Fibroblast of peridontal ligament (primary cell): ENCODE measurements at regions not wholly inside any gene's neighbourhood (a gene's known extent, or its start where the extent isn't known, plus 50 kb on each side); places are given as distances from the start of the nearest gene placed in this dataset.
"Not testable (repeated sequence)": the region's sequence is repeated elsewhere in the genome, so short reads cannot be mapped to it uniquely, and the experiment has no call there.

Source experiments
- DNase-seq: peaks from one replicate; pipeline ENCODE4 v3.0.0-alpha.2; 2010; ENCODE audit errors: extremely low read depth

DNA sequence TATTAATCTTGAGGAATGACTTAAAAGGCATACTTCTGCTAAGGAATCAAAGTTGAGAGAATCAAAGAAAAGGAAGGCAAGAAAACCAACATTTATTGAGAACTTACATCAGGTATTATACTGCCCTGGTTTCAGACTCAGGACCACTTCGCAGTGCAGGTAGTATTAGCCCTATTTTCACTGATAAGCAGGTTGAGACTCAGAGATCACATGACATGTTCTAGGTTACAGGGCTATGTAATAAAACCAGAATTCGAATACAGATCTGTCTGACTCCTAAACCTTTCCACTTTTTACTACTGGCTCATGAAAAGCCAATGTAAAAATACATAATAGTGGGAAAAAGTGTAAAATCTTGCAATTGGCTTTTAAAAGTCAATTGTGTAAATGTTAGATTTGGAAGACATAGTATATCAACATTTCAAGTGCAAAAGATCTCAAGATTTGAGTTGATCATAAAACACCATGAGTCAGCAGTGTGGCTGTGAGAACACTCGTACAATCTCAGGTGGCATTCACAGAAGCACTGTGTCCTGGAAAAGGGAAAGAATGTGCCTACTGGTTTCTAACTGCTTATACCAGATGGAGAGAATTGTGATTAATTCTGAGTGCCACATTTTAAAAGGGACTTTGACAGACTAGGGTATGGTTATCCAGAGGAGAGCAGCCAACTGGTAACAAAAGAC, 195.8 kb upstream of the MKLN1 start:
- DNase-seq: no peak

DNA sequence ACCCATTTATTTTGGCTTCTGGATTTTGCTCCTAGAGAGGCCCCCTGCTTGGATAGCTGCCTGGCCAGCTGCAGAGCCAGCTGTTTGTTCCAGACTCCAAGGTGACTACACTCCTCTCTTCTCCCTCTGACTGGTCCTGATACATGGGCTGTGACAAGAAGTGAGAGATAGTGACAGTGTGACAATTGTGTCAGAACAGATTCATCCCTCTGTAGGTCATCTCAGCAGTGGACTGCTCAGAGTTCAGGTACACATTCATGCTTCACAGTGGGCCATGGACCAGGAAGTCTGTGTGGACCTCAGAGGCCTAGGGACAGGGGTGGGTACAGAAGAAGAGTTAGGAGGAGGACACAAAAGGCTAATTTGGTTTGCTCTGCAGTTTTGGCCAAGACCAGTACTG, 188.2 kb upstream of the MKLN1 start:
- no peak for DNase-seq

DNA sequence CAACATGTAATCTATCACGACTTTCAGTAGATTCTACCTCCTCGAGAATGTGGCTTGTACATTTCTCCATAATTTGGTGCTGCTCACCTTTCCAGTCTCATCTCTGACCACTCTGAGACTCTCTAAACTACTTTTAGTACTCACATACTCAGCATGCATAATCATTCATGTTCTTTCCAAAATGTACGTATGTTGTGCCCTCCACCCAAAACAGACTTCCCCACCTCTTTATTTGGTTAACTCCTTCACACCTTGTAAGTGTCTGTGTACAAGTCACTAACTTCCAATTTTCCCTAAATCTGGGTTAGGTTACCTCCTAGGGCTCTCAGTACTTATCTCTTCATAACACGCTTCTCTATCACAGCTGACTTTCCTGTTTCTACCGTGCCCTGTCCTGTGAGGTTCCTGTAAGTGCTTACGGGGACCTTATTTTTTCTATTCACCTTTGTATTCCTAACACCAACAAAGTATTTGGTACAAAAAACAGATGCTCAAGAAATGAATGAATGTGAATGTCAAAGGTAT, 186.2 kb upstream of the MKLN1 start:
- DNase-seq: no peak

DNA sequence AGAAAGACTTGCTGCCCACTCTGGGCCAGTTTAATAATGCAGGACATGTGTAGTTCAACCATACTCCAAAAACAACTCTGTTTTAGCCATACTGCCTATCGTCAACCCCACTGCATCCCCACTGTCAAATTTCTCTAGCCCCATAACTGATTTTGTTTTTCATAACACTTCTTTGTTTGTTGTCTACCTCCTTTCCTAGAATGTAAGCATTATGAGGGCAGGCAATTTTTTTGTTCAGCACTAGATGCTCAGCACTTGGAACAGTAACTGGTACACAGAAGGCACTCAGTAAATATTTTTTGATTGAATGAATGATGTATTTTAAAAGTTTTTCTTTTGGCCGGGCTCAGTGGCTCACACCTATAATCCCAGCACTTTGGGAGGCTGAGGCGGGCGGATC, 183.8 kb upstream of the MKLN1 start:
- DNase-seq: no peak

DNA sequence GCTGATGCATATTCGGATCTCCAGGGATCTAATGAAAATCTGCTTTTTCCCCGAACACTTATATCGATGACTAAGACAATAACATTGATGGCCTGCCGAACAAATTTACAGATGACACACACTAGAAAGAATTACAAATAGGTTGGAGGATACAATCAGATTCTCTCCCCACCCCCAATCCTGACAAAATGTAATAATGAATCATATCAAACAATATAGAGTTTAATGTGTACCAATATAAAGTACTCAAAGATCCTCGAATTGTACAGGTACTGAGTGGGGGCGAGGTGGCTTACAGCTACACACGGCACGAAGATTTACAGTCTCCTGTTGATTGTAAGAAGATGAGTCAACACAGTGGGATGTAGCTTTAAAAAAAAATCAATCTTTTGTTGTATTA, 182.7 kb upstream of the MKLN1 start:
- DNase-seq: no peak

DNA sequence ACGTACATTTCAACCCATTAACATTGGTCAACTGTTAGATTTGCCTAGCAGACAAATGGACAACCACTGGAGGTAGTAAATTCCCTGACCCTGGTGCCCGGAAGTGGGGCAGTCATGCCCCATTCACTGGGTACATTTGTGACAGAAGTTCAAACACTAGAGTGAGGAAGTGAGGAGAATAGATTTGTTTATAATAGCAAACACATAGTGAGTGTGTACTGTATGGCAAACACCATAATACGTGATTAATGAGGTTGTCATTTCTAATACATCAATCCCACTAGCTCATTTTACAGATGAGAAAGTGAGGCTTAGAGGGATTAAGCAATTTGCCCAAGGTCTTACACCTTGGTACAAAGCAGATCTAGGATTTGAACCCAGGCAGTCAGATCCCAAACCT, 181.9 kb upstream of the MKLN1 start:
- DNase-seq: no peak

DNA sequence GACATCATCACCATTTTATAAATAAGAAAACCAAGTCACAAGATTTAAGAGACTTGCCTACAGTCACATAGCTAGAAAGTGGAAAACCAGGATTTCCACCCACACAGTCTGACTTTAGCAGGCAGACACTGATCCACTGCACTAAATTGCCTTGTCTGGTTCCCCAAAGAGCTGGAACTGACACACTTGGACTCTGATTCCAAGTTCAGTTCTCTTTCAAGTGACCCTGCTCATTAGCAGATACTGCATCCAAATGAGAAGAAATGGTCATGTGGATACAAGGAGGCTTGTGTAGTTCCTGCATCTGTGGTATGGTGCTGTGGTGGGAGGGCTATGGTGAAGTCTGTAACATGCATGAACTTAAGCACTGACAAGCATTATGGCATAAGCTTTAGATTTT, 180.1 kb upstream of the MKLN1 start:
- no peak for DNase-seq

DNA sequence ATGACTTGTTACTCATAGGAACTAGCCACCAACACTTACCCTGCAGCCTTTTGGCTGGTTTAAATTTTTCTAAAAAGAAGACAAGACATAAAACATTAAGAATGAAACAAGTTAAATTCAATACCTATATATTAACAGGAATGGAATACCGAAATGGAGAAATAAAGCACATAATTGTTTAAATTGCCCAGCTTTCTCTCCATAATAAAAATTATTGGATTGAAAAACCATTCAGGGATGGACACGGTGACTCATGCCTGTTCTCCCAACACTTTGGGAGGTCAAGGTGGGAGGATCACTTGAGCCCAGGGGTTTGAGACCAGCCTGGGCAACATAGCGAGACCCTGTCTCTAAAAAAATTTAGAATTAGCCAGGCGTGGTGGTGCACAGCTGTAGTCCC, 179.4 kb upstream of the MKLN1 start:
- DNase-seq: no peak

DNA sequence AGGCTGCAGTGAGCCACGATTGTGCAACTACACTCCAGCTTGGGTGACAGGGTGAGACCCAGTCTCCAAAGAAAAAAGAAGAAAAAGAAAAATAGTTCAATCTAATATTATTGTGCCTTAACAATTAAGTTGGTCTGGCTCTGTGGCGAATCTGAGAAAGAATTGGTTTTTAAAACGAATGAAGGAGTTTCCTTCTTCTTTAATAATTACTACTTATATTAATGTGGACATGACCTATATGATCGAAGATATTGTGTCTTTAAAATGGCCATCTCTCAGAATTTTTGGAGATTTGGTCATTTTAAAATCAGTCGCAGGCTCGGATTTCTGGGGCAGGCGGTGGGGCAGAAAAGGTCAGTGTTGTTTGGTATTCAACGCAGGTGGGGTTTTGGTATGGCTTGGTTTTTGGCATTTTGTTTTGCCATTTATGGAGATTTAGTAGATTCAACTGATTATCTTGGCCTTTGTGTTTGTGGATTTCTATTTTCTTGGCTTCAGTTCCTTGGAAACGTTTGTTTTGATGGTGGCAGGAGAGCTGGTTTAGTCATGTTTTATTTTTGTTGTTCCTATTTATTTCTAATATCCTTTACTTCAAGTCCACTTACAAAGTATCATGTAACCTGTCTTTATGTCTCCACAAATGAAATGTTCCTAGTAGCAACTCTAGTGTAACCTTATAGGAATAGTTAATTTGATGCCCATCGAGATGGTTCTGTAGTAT, 178.8 kb upstream of the MKLN1 start:
- no peak for DNase-seq

DNA sequence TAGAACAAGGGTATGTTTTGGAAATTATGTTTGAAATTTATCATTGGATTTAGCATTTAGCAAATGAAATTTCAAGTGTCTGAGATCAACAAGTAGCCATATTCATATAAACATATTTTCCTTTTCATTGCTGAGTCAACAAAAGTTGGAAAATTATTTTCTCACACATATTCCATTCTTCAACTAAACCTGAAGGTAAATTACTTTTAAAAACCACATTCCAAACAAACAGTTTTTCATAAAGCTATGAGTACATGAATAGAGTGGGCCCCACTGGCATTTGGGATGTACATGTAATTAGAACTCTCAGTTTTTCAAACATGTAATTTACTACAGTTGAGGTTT, 178.3 kb upstream of the MKLN1 start:
- DNase-seq: no peak

DNA sequence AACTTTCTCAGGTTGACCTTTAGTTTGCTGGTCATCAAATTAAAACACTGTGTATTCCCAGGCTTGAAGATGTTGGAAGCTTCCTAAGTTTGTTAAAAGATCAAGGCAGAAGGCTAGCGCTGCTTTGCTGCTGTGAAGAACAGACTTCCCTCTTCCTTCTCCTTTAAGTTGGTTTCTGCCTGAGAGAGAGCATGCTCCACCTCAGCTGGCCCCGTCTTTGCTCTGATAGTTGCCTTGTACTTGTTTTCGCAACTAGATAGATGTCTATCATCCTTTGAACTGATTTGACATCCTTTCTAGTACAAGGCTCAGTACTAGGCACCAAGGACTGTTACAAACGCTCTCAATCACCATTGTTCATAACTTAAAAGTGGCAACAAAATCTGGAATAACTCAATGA, 177.8 kb upstream of the MKLN1 start:
- no peak for DNase-seq

DNA sequence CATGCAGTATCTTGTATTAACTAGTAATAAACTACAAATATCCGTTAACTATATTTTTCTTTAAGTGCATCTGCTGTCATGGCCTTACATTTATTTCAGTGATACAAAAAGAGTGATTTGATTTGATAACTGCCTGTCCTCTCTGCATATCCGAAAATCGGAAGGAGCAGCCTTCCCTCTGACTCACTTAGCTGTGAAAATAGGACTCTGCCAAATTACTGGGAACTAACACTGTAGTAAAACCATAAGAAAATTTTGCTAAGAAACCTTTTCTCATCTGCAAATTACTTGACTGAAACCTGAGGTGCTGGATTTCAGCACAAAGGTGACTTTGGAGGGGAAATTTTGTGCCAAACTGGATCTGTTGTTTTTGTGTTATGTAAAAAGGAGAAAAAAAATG, 176.6 kb upstream of the MKLN1 start:
- DNase-seq: no peak

DNA sequence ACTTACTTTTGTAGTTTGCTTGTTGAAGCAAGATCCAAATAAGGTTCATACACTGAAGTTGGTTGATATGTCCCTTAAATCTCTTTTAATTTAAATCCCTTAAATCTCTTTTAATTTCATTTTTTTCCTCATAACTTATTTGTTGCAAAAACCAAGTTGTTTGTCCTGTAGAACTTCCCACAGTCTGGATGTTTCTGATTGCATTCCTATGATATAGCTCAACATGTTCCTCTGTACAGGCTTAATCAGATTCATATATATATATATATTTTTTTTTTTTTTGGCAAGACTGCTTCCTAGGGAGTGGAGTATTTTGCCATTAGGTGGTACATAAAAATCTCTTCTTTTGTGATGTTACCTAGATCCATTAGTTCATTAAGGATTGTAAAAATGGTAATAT, 174.9 kb upstream of the MKLN1 start:
- DNase-seq: no peak

DNA sequence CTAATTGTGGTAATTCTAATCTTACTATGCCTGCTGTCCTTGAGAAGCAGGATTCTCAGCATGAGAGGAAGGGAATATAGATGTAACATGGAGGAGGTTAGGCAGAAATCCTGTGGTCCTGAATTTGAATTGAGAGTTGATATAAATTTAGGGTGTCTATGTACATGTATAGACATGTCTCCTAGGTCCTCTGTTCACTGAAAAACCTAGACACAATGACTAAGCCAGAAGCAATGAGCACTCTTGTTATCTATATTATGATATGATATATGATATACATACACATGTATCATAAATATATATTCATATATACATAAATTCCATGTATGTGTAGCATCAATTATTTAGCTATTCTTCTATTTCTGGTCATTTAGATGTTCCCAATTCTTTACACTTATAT, 173.3 kb upstream of the MKLN1 start:
- no peak for DNase-seq

DNA sequence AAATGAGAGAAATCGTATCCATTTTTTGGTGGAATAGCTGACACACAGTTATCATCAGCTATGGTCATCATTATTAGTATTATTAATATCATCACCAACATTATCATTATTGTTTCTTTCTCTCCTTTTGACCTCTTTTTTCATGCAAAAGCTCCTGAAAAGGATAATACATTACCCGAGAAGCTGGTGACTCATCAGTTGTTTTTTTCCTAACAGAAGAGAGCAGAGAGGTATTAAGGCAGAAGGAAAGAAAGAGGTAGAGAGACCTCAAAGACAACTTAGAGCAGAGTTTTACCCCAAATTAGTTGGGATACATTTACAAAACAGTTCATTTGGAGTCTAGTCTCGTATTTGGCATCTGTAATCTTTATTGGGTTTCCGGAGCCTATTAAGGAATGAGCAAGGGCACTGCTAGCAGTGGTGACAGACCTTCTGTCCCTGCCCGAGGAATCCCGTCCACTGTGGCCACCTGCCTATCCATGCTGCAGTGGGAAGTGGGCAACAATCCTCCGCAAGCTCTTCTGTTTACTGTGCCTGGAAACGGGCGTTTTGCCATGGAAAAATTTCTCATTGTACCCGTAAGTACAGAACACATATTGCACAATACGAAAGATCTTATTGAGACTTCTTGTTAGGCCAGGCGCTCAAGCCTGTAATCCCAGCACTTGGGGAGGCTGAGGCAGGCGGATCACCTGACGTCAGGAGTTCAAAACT, 170.0 kb upstream of the MKLN1 start:
- DNase-seq: no peak

DNA sequence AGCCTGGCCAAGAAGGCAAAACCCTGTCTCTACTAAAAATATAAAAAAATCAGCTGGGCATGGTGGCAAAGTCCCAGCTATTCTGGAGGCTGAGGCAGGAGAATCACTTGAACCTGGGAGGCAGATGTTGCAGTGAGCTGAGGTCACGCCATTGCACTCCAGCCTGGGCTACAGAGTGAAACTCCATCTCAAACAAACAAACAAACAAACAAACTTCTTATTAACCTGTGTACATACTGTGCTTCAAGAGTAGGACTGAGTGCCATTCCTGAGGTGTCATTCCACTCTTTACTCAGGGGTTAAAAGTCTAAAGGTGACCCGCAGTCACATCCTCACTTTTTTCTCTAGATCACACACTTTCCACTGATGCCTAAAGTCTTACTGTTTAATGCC, 169.4 kb upstream of the MKLN1 start:
- DNase-seq: not testable (repeated sequence)

DNA sequence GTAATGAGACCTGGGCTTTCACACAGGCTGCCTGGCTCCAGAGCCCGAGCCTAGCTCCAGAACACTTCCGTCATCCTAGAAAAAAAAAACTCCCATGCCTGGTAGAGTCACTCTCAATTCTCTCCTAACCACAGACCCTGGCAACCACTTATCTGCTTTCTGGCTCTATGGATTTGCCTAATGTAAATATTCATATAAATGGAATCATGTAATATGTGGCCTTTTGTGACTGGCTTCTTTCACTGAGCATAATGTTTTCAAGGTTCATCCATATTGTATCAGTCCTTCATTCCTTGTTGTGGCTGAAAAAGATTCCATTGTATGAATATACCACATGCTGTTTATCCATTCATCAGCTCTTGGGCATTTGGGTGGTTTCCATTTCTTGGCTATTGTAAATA, 167.7 kb upstream of the MKLN1 start:
- peak; percentile 83 for DNase-seq

DNA sequence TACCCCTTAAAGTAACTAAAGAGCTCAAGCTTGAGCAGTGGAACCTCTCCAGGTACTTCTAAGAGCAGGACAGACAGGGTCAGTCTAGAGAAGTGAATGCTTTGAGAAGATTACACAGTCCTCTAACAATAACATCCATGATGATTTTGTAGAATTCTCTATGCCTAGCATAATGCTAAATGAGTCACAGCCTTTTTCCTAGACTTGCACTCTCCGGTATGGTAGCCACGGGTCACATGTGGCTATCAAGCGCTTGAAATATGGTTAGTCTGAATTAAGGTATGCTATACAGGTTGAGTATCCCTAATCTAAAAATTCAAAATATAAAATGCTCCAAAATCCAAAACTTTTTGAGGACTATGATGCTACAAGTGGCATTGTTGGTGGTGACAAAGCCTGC, 166.6 kb upstream of the MKLN1 start:
- peak; percentile 45 for DNase-seq

DNA sequence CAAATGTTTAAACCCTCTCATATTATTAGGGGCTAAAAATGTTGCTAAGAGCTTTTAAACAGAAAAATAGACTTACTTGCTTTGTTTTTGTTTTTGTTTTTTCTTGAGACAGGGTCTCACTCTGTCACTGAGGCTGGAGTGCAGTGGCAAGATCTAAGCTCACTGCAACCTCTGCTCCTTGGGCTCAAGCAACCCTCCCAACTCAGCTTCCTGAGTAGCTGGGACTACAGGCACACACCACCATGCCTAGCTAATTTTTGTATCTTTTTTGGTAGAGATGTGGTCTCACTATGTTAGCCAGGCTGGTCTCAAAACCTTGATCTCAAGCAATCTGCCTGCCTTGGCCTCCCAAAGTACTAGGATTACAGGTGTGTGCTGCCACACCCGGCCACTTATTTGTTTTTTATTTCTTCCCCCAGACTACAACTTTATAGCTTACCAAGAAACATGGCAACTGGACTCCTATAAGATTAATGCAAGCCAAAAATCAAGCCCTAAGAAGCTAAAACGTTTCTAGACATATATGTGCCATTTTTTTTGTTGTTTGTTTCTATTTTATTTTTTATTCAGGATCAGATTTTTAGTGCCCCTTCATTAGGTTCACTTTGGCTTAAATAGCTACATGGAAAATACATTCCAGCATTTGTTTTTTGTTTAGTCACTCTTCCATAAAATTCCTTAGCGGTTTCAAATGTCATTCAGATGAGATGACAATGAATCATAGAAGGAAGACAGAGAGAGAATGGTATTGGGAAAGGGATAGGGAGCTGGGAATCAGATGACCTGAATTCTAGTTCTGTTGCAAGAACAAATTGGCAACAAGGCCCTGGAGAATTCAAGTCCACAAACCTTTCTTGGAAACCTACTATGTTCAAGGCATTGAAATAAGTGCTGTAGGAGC, 163.4 kb upstream of the MKLN1 start:
- DNase-seq: peak; percentile 92

DNA sequence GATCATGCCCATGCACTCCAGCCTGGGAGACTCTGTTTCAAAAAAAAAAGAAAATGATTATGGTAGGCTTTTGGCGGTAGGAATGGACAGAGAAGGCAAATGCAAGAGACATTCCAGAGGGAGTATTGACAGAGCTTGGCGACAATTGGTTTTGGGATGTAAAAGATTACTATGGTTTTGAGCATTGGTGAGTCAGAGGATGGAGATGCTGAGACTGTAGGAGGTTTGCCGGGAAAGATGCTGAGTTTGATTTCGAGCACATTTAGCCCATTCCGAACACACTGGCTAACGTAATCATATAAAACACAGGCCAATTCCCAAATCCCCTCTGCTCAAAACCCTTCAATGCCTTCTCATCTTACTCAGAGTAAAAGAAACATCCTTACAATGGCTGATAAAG, 161.6 kb upstream of the MKLN1 start:
- peak; percentile 85 for DNase-seq

DNA sequence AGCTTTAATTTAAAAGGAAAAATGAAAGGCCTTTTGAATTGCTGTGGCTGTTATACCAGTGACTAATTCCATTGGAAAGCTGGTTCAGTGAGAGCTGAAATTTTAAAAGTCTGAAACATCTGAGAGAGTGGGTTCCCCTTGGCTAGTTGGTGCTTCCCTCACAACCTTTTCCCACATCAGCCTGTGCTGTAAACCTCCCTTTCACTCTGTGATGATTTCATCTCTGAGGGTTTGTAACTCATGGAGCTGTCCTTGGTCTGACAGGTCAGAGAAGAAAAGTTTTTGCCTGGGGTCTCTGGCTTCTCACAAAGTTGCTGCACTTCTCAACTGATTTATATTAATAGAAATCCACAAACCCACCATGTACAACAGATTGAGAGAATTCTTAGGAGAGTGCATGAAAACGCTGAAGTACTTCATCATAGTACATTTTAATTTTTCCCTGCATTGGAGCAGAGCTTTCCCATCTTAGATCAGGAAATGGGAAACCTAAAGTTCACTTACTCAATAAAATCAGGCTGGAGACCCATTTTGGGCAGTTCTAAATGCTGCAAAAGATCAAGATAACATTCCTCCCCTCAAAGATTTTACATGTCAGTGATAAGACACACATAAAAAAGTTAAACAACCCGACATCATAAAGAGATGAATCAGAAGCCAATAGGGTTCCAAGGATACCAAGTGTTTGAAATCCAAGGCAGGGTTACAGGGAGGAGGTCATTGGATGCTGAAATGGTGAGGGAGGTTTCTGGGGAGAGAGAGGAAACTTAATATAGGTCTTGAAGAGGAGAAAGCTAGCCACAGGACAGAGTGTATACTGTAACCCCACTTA, 157.0 kb upstream of the MKLN1 start:
- DNase-seq: peak; percentile 51
